Tibial artery (tissue), 4 donors: ENCODE measurements at regions not wholly inside any gene's neighbourhood (a gene's known extent, or its start where the extent isn't known, plus 50 kb on each side); places are given as distances from the start of the nearest gene placed in this dataset.

Experiments used
- DNase-seq, 2 donors: peaks; one replicate each; pipeline ENCODE4 v3.0.0-alpha.2; 2019
- H3K27ac ChIP-seq, 2 donors: fragments of 200-600 bp; sonication (generic) in 1 of 2; 1 replicate in 1 of 2; 2 replicates in 1 of 2; pipeline ENCODE4 v1.5.1; 2018 to 2019; ENCODE audit warnings: mild to moderate bottlenecking in 1 of 2
- H3K27me3 ChIP-seq, 2 donors: fragments of 200-600 bp; sonication (generic) in 1 of 2; one replicate each; pipeline versions ENCODE4 v1.5.1 to v1.6.0; 2016 to 2019
- H3K36me3 ChIP-seq, 3 donors: fragments of 200-600 bp; sonication (generic) in 2 of 3; one replicate each; pipeline ENCODE4 v1.5.1; 2016 to 2019; ENCODE audit warnings: mild to moderate bottlenecking in 2 of 3
- H3K4me1 ChIP-seq, 4 donors: fragments of 200-600 bp; sonication (generic) in 2 of 4; 1 replicate in 3 of 4; 2 replicates in 1 of 4; pipeline ENCODE4 v1.5.1; 2016 to 2019
- H3K4me3 ChIP-seq, 2 donors: fragments of 200-600 bp; sonication (generic) in 1 of 2; 1 replicate in 1 of 2; 2 replicates in 1 of 2; pipeline ENCODE4 v1.5.1; 2018 to 2019; ENCODE audit warnings: mild to moderate bottlenecking in 2 of 2
- H3K9me3 ChIP-seq, 3 donors: fragments of 200-600 bp; sonication (generic) in 1 of 3; one replicate each; pipeline ENCODE4 v1.5.1; 2016 to 2019
- intact Hi-C: fragments of 100-400 bp; cut with DNase I; formaldehyde crosslinking; loops from one replicate; pipeline ENCODE4 v1.15.0; 2023; ENCODE audit warnings: low total_unique reads
- TF ChIP-seq, protein P1 (sequence below), 2 experiments: fragments of 200-600 bp in 1 of 2; fragments of 450-650 bp in 1 of 2; IDR thresholded peaks; one replicate each; pipeline ENCODE4 v1.5.1; 2017 to 2019; ENCODE audit warnings: antibody characterized with exemption in 2 of 2, mild to moderate bottlenecking in 1 of 2, moderate library complexity in 1 of 2

DNA sequence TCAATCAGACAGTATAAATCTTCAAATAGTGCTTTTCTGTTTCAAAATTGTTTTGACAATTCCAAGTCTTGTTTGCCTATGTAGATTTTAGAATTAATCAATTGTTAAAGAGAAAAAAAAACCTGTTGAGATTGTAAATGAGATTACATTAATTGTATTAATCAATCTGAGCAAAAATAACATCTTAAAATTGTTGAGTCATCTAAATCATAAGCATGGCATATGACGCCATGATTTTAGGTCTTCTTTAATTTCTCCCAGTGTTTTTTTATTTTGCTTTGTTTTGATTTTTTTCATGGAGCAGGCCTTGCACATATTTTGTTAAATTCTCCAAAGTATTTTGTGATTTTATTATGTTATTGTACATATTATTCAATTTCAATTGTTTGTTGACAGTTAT is 988.0 kb upstream of the SEMA6A start:
- DNase-seq = no peak
- H3K36me3 ChIP-seq = no peaks in the 10 kb centered on the region
- no peaks in the 10 kb centered on the region for H3K27me3 ChIP-seq
- no peaks in the 10 kb centered on the region for H3K9me3 ChIP-seq
- H3K27ac ChIP-seq = no peak overlapping the region
- intact Hi-C loops = no loop called here
- TF ChIP-seq, protein P1, sequence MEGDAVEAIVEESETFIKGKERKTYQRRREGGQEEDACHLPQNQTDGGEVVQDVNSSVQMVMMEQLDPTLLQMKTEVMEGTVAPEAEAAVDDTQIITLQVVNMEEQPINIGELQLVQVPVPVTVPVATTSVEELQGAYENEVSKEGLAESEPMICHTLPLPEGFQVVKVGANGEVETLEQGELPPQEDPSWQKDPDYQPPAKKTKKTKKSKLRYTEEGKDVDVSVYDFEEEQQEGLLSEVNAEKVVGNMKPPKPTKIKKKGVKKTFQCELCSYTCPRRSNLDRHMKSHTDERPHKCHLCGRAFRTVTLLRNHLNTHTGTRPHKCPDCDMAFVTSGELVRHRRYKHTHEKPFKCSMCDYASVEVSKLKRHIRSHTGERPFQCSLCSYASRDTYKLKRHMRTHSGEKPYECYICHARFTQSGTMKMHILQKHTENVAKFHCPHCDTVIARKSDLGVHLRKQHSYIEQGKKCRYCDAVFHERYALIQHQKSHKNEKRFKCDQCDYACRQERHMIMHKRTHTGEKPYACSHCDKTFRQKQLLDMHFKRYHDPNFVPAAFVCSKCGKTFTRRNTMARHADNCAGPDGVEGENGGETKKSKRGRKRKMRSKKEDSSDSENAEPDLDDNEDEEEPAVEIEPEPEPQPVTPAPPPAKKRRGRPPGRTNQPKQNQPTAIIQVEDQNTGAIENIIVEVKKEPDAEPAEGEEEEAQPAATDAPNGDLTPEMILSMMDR (IDR thresholded peaks at IDR 0.05) = no peak
- H3K4me3 ChIP-seq = no peak overlapping the region
- H3K4me1 ChIP-seq = no peaks in the 10 kb centered on the region

DNA sequence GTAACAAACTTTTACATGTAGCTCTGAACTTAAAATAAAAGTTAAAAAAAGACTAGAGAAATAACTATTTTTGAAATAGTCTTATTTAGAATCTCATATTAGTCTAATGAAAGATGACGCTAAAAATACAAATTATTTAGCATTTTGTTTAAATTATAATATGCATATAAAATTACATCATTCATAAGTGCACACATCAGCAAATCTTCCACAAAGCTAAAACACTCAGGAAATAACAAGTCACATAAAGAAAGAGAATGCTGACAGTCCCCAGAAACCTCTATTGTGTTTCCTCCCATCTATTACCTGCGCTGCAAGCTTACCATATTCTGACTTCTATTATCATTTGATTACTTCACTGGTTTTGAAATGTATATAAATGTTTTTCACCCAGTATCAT is 986.9 kb upstream of the SEMA6A start:
- H3K4me1 ChIP-seq = no peaks in the 10 kb centered on the region
- H3K27me3 ChIP-seq = no peaks in the 10 kb centered on the region
- H3K4me3 ChIP-seq = no peak overlapping the region
- no peaks in the 10 kb centered on the region for H3K9me3 ChIP-seq
- TF ChIP-seq, protein P1 (IDR thresholded peaks at IDR 0.05) = no peak
- H3K36me3 ChIP-seq = no peaks in the 10 kb centered on the region
- H3K27ac ChIP-seq = no peak overlapping the region
- DNase-seq = no peak
- intact Hi-C loops = no loop called here

DNA sequence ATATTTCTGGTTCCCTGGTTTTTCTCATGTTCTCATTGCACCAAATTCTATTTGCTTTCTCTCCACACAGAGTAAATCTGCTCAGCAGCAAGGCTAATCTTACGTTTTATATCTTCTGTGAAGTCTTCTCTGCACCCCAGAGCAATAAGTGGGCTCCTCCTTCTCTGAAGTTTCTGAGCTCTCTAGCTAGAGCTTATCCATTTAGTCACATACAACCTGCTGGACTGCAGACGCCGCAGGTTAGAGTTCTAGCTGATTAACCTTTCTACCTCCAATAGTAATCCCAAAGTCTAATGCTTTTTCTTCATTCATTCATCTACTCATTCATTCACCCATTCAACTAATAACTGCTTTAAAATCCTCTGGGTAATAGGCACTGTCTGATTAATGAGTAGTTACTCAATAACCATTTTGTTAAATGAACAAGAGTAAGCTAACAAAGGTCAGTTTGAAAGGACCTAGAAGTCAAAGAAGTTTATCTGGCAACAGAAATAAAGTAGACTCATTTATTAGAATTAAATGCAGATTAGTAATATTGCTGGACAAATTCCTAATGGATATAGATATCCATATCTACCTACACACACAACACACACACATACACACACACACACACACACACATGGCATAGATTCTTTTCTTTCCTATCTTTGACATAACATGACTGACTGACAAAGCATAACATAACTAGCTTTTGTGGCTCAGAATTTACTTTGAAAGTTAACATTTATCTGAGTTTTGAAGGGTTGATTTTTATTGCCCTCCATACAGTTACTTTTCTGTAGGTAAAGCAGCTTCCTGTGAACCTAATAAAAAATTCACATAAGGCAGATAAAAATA is 984.6 kb upstream of the SEMA6A start:
- no peaks in the 10 kb centered on the region for H3K36me3 ChIP-seq
- no peak overlapping the region for H3K27ac ChIP-seq
- no peaks in the 10 kb centered on the region for H3K9me3 ChIP-seq
- no peak for DNase-seq
- H3K27me3 ChIP-seq = no peaks in the 10 kb centered on the region
- no peak overlapping the region for H3K4me3 ChIP-seq
- intact Hi-C loops = no loop called here
- TF ChIP-seq, protein P1 (IDR thresholded peaks at IDR 0.05) = no peak
- no peaks in the 10 kb centered on the region for H3K4me1 ChIP-seq

DNA sequence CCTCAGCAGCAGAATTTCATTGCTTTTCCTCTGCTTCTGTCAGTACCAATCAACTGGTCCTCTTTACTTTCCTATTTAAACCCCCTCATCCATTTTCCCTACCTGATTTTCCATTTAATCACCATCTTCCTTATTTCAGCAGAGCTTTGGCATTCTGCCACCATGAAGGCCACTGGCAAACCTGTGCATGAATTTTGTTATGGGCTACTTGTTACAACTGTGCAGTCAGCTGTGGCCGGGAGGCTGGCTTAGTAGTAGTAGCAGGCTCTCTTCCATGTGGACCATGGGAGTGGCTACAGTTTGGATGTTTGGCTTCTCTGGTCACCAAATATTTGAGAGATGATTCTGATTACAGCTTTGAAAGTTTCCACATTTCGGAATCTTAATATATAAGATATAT is 976.6 kb upstream of the SEMA6A start:
- DNase-seq = no peak
- TF ChIP-seq, protein P1 (IDR thresholded peaks at IDR 0.05) = no peak

DNA sequence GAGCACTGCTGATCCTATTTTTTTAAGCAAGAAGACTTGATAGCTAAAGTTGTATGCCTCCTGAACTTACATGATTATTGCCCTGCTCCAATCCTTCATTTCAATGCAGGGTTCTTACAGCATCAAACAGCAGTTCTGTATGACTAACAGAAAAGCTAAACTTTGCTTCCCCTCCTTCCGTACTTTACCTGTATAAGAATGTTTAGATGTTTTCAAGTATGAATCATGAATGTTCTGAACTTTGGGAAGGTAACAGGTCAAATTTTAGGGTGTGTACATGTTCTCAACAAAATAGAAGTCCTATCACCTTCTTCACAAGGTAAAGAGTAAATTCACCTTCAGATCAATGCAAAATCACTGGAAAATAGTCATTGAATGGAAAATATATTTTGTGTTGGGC is 972.6 kb upstream of the SEMA6A start:
- H3K4me1 ChIP-seq = no peaks in the 10 kb centered on the region
- no peak overlapping the region for H3K27ac ChIP-seq
- no peaks in the 10 kb centered on the region for H3K36me3 ChIP-seq
- peaks cover 0 to 4% (median 0%) of the 10 kb centered on the region in 3 donors for H3K9me3 ChIP-seq
- intact Hi-C loops = no loop called here
- no peak overlapping the region for H3K4me3 ChIP-seq
- DNase-seq = no peak
- TF ChIP-seq, protein P1 (IDR thresholded peaks at IDR 0.05) = no peak
- H3K27me3 ChIP-seq = no peaks in the 10 kb centered on the region

More for the DNA sequence above, 976.6 kb upstream of the SEMA6A start:
- no peaks in the 10 kb centered on the region for H3K9me3 ChIP-seq
- no peaks in the 10 kb centered on the region for H3K4me1 ChIP-seq
- intact Hi-C loops = no loop called here
- H3K27ac ChIP-seq = no peak overlapping the region
- H3K36me3 ChIP-seq = no peaks in the 10 kb centered on the region
- no peaks in the 10 kb centered on the region for H3K27me3 ChIP-seq
- no peak overlapping the region for H3K4me3 ChIP-seq
